ENCODE measurements at regions not wholly inside any gene's neighbourhood (a gene's known extent, or its start where the extent isn't known, plus 50 kb on each side); places are given as distances from the start of the nearest gene placed in this dataset.
"Not testable (repeated sequence)": the region's sequence is repeated elsewhere in the genome, so short reads cannot be mapped to it uniquely, and the experiment has no call there.

- DNase-seq: no peak
Measured at GRCh38 chr6:4347877-4348276, 212.5 kb upstream of the ECI2 start.

DNA sequence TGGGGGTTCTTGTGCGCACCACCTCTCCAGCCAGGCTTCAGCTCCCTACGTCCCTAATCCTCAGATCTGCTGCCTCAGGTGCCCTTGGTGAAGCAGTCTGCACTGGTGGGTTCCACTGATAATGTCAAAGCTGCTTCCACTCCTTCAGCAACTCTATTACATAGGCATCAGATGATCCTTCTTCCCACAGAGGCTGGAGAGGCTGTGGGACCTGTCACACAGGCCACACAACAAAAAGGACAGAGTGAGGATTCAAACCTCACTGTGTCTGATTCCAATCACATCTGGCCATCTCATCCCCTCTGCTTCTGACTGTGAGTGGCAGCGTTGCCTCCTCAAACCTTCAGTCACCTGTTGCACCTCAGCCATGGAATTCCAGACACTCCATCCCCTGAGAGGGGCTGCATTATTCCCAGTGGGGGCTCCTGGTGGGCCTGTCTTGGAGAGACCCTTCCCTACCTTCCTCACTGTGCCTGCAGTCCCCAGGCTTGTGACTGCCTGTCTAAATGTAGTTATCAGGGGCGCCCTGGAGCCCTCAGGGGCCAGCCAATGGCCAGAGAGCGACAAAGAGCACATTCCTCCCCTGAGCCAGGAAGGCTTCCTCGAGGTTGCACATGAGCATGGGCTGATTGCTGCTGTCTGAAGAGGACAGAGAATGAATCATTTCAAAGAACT is 211.4 kb upstream of the ECI2 start:
- no peak for DNase-seq

GRCh38 chr6:4345543-4345942 is 210.2 kb upstream of the ECI2 start:
- DNase-seq: no peak

DNA sequence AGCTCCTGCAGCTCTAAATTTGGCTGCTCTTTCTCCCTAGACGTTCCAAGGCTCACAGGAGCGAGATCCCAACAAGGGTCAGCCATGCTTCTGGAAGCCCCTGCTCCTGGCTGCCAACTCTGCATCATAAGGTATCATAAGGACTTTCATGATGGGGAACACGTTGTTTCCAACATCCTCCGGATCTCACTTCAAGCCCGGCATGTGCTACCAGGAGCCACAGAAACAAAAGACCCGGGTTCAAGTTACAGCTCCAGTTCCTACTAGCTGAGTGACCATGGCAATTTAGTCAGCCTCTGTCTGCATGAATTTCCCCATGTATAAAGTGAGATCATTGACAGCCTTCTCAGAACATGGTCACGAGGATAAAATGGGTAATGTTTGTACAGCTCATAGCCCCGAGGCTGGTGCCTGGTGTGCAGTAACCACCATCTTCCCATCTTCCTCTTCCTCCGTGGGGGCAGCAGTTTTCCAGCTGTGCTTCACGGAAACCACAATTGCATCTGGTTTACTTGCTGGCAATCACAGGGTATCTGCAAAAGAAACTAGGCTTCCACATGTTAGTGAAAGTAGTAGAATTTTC is 209.0 kb upstream of the ECI2 start:
- no peak for DNase-seq

DNA sequence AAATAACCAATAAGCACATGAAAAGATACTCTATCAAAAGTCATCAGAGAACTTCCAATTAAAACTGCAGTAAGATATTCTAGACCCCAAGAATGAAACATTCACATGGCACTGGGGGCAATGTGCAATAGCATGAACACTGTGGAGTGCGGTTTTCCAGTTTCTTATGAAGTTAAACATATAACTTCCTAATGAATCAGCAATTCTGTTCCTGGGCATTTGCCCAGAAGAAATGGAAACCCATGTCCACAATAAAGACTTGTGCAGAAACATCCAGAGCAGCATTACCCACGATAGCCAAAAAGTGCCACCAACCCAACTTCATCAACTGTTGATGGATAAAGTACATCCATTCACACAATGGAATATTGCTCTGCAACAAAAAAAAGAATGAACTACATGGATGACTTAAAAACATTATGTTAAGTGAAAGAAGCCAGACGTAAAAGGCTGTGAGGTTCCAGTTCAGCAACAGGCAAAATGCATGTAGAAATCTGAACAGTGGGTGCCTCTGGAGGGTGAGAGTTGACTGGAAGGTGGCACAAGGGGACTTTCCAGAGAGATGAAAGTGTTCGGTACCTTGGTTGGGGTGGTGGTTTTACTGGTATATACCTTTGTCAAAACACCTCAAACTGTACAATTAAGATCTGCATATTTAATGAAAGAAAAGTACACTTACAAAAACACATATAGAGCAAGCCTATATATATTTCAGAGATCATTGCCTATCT is 207.2 kb upstream of the ECI2 start:
- DNase-seq: no peak

- DNase-seq: no peak
Measured at GRCh38 chr6:4341078-4341797, 205.9 kb upstream of the ECI2 start.

- DNase-seq: no peak
Measured at GRCh38 chr6:4340544-4340943, 205.2 kb upstream of the ECI2 start.

DNA sequence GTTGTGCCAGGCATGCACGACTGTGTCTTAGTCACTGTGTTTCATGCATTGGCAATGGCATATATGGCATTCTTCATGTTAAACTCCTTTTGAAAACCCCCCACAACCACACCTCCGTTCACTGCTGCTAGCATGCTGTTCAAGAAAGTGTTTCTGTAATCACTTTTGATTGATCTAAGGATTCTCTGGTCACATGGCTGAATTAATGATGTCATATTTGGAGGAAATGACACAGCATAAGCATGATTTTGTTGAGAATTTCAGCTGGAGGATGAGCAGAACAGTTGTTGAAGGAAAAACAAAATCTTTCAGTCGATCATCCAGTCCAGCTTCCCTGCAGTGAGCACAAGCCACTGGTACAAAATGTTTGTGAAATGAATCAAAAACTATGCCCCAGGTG is 203.5 kb upstream of the ECI2 start:
- no peak for DNase-seq

GRCh38 chr6:4336778-4337442 is 201.5 kb upstream of the ECI2 start:
- DNase-seq: no peak

- DNase-seq: no peak
Measured at GRCh38 chr6:4336084-4336483, 200.7 kb upstream of the ECI2 start.

- not testable (repeated sequence) for DNase-seq
Measured at GRCh38 chr6:4334158-4334740, 198.9 kb upstream of the ECI2 start.

- DNase-seq: no peak
Measured at GRCh38 chr6:4327841-4328240, 192.5 kb upstream of the ECI2 start.

GRCh38 chr6:4324746-4325145 is 189.4 kb upstream of the ECI2 start:
- no peak for DNase-seq

GRCh38 chr6:4323322-4323721 is 187.9 kb upstream of the ECI2 start:
- no peak for DNase-seq

- no peak for DNase-seq
Measured at GRCh38 chr6:4322846-4323309, 187.5 kb upstream of the ECI2 start.

GRCh38 chr6:4322134-4322845 is 186.9 kb upstream of the ECI2 start:
- no peak for DNase-seq

DNA sequence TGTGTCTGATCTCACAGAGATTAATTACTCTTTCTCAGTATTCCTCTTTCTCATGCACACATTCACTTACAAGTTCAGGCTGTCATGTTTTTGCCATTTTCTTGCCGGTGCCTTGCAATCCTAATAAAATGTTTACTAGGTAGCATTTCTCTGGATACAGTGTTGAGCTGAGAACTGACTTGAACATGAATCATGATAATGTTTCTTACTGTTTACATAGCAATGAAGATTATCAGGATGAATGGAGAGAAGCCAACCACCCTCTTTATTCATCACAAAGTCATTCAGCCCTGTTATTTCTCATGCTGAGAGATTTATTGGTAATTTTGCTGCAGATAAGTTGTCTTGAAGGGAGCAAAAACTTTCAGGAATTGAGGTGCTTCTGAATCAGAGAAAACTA is 185.5 kb upstream of the ECI2 start:
- DNase-seq: no peak

DNA sequence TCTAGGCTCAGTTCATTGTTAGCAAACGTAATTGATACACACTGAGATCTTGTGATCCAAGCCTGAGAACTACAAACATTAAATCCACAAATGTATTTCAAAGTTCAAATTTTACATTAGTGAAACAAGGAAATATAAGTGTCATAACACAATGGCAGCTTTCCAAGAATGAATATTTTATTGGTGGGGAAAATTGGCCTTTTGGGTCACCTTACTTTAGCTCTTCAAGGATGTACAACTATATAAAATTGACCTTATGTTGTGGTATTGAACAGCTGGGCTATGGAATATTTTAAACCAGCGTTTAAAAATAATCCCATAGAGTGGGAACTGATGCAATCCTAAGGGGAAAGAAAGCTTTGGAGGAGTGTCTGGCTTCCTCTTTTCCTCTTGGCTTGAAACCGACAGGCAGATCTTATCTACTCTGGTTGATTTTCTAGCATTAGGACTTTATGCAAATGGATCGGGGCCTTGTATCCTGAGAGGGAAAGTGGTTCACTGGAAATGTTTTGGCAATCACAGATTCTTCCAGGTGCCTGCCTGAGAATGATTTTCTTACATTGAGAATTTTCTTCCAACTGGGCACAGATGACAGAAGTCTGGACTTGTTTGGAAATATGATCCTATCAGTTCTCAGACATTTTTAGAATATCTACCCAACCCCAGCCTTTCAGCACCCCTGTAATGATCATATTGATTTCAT is 184.8 kb upstream of the ECI2 start:
- DNase-seq: no peak

DNA sequence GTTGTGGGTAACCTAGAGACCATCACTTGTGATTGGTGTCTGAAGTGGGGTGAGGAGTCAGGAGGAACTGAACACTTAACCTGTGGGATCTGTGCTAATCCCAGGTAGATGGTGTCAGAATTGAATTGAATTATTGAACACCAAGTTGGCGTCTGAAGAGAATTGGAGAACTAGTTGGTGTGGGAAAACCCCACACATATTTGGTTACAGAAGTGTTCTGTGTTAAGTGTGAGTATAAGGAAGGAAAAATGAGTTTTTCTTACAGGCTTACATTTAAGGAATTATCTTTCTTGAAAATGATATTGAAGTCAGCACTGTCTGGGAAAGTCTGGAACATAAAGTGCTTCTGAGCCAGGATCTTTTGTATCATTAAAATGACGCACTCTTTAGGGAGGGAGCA is 182.9 kb upstream of the ECI2 start:
- DNase-seq: no peak

DNA sequence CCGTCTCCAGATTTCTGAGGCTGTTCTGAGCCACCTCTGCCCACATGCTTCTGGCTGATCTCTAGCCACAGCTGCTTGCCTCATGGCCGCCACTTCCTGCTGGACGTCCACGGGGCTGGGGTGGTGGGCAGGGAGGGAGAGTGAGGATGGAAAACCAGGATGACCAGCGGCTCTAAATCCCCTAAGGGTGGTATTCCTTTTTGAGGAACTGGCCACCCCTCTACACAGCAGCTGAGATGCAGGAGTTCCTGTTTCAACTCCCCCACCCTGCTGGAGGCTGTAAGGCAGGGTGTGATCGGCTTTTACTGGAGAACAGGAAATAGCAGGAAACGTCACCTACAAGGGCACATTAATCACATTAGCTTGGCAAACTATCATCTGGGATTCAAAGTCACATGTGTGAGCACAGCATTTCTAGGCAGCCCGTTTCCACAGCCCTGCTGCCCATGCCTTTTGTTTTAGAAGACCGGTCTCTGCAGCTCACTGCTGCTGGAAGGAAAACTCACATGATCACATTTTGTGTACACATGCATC is 181.6 kb upstream of the ECI2 start:
- no peak for DNase-seq

GRCh38 chr6:4314201-4314707 is 178.9 kb upstream of the ECI2 start:
- no peak for DNase-seq
